GM23248 (cell line): ENCODE measurements at regions not wholly inside any gene's neighbourhood (a gene's known extent, or its start where the extent isn't known, plus 50 kb on each side); places are given as distances from the start of the nearest gene placed in this dataset.

Experiments used
- DNase-seq: peaks from one replicate; pipeline ENCODE4 v3.0.0-alpha.2; 2015
- H2AFZ ChIP-seq: fragments of 200-600 bp; sonication (generic); 2 replicates; pipeline ENCODE4 v1.6.1; 2016; ENCODE audit warnings: antibody characterized with exemption
- H3F3A ChIP-seq: fragments of 200-600 bp; sonication (generic); 2 replicates; pipeline ENCODE4 v1.6.1; 2016; ENCODE audit warnings: mild to moderate bottlenecking, antibody characterized with exemption, mixed run types; ENCODE audit not compliant: insufficient read depth
- H3K27ac ChIP-seq: fragments of 200-600 bp; sonication (generic); 2 replicates; pipeline ENCODE4 v1.5.1; 2016; ENCODE audit warnings: mild to moderate bottlenecking
- H3K27me3 ChIP-seq: fragments of 200-600 bp; sonication (generic); replicated peaks from 2 replicates; pipeline ENCODE4 v1.6.1; 2016; ENCODE audit warnings: mild to moderate bottlenecking; ENCODE audit not compliant: insufficient read depth
- H3K36me3 ChIP-seq: fragments of 200-600 bp; sonication (generic); 2 replicates; pipeline ENCODE4 v1.6.1; 2016; ENCODE audit warnings: low read depth, mild to moderate bottlenecking
- H3K4me1 ChIP-seq: fragments of 200-600 bp; sonication (generic); 2 replicates; pipeline ENCODE4 v1.6.1; 2016; ENCODE audit warnings: mild to moderate bottlenecking; ENCODE audit not compliant: insufficient read depth
- H3K4me2 ChIP-seq: fragments of 200-600 bp; sonication (generic); one replicate; pipeline ENCODE4 v1.6.1; 2016; ENCODE audit warnings: mild to moderate bottlenecking; ENCODE audit not compliant: unreplicated experiment
- H3K4me3 ChIP-seq: fragments of 200-600 bp; sonication (generic); 2 replicates; pipeline ENCODE4 v1.5.1; 2016; ENCODE audit warnings: mild to moderate bottlenecking
- H3K79me2 ChIP-seq: fragments of 200-600 bp; sonication (generic); 2 replicates; pipeline ENCODE4 v1.6.1; 2016; ENCODE audit warnings: mild to moderate bottlenecking; ENCODE audit not compliant: insufficient read depth
- H3K9ac ChIP-seq: fragments of 200-600 bp; sonication (generic); 2 replicates; pipeline ENCODE4 v1.6.1; 2016; ENCODE audit warnings: mild to moderate bottlenecking
- H3K9me2 ChIP-seq: fragments of 200-600 bp; sonication (generic); 2 replicates; pipeline ENCODE4 v1.6.1; 2016; ENCODE audit warnings: mixed run types, mild to moderate bottlenecking, moderate library complexity; ENCODE audit not compliant: insufficient read depth
- H3K9me3 ChIP-seq: fragments of 200-600 bp; sonication (generic); one replicate; pipeline ENCODE4 v1.6.1; 2017; ENCODE audit warnings: low read depth
- H4K20me1 ChIP-seq: fragments of 200-600 bp; sonication (generic); 2 replicates; pipeline ENCODE4 v1.6.0; 2016; ENCODE audit not compliant: insufficient read depth
- EZH2 ChIP-seq: fragments of 200-600 bp; sonication (generic); IDR thresholded peaks from 2 replicates; pipeline ENCODE4 v1.6.1; 2018; ENCODE audit warnings: antibody characterized with exemption, mild to moderate bottlenecking; ENCODE audit not compliant: insufficient read depth, poor library complexity, severe bottlenecking
- EZH2phosphoT487 ChIP-seq: fragments of 200-600 bp; sonication (generic); IDR thresholded peaks from 2 replicates; pipeline ENCODE4 v1.6.1; 2018; ENCODE audit warnings: antibody characterized with exemption, moderate library complexity, mild to moderate bottlenecking, low read depth; ENCODE audit not compliant: insufficient read depth
- WGBS, 2 experiments: methylation state at CpG; one replicate each; pipeline ENCODE4 v1.1.6; 2015 to 2017; ENCODE audit warnings: low lambda C conversion rate in 2 of 2, low coverage in 1 of 2; ENCODE audit errors: missing lambda C conversion rate in 2 of 2; 5-methylcytosine and 5-hydroxymethylcytosine counted together
- in situ Hi-C: fragments of 300-500 bp; cut with MboI; formaldehyde crosslinking; loops from 2 replicates; pipeline ENCODE4 v1.15.0; 2020

GRCh38 chr2:173673640-173674039 lies 291.5 kb downstream of the SP3 start:
- 54 to 55% methylated on average over 1 of the region's 1 CpG for WGBS, 2 experiments
- H2AFZ ChIP-seq, result no peak overlapping the region
- DNase-seq, result no peak

GRCh38 chr2:173676647-173677046 lies 288.5 kb downstream of the SP3 start:
- no peaks in the 10 kb centered on the region for H3K9me2 ChIP-seq
- H3K9me3 ChIP-seq, result no peaks in the 10 kb centered on the region
- H3K36me3 ChIP-seq, result no peaks in the 10 kb centered on the region
- H4K20me1 ChIP-seq, result no peaks in the 10 kb centered on the region
- DNase-seq, result no peak
- TF ChIP-seq EZH2 (no peak), EZH2phosphoT487 (no peak)
- no peaks in the 10 kb centered on the region for H3K79me2 ChIP-seq
- H3K4me2 ChIP-seq, result no peak overlapping the region
- H3K27me3 ChIP-seq, result peaks cover 6% of the 10 kb centered on the region; the same call in 1 of the 2 replicates
- H3K9ac ChIP-seq, result no peak overlapping the region
- H2AFZ ChIP-seq, result no peak overlapping the region
- no peaks in the 10 kb centered on the region for H3F3A ChIP-seq
- no peak overlapping the region for H3K4me3 ChIP-seq
- 30 to 52% methylated on average over 1 of the region's 1 CpG for WGBS, 2 experiments
- in situ Hi-C loops, result no loop called here
- no peaks in the 10 kb centered on the region for H3K4me1 ChIP-seq
- no peak overlapping the region for H3K27ac ChIP-seq

More at GRCh38 chr2:173673640-173674039, 291.5 kb downstream of the SP3 start:
- in situ Hi-C loops, result no loop called here
- Histone ChIP-seq H3K9me3 (no peaks in the 10 kb centered on the region), H3K36me3 (no peaks in the 10 kb centered on the region), H3K9ac (no peak overlapping the region), H4K20me1 (no peaks in the 10 kb centered on the region), H3K9me2 (no peaks in the 10 kb centered on the region), H3K4me2 (no peak overlapping the region), H3K27me3 (no peaks in the 10 kb centered on the region), H3F3A (no peaks in the 10 kb centered on the region), H3K79me2 (no peaks in the 10 kb centered on the region), H3K4me3 (no peak overlapping the region), H3K27ac (no peak overlapping the region), H3K4me1 (no peaks in the 10 kb centered on the region)
- TF ChIP-seq EZH2 (no peak), EZH2phosphoT487 (no peak)

GRCh38 chr2:173678186-173678585 lies 287.0 kb downstream of the SP3 start:
- in situ Hi-C loops, result no loop called here
- no peak overlapping the region for H3K27ac ChIP-seq
- H3K9ac ChIP-seq, result no peak overlapping the region
- H3K4me2 ChIP-seq, result no peak overlapping the region
- H4K20me1 ChIP-seq, result no peaks in the 10 kb centered on the region
- TF ChIP-seq EZH2 (no peak), EZH2phosphoT487 (no peak)
- H3K79me2 ChIP-seq, result no peaks in the 10 kb centered on the region
- no peak for DNase-seq
- no peaks in the 10 kb centered on the region for H3K9me2 ChIP-seq
- H3K4me1 ChIP-seq, result no peaks in the 10 kb centered on the region
- H3K4me3 ChIP-seq, result no peak overlapping the region
- H3K36me3 ChIP-seq, result no peaks in the 10 kb centered on the region
- H3K9me3 ChIP-seq, result no peaks in the 10 kb centered on the region
- WGBS, 2 experiments, result 96 to 100% methylated on average over 1 of the region's 1 CpG
- peaks cover 6% of the 10 kb centered on the region; the same call in 1 of the 2 replicates for H3K27me3 ChIP-seq
- H2AFZ ChIP-seq, result no peak overlapping the region
- H3F3A ChIP-seq, result no peaks in the 10 kb centered on the region

- whole genome bisulfite sequencing, 2 experiments, result 50 to 61% methylated on average over 3 of the region's 3 CpGs
- H3K4me1 ChIP-seq, result no peaks in the 10 kb centered on the region
- DNase-seq, result no peak
- TF ChIP-seq EZH2phosphoT487 (no peak), EZH2 (no peak)
- no peak overlapping the region for H3K4me3 ChIP-seq
- H3K36me3 ChIP-seq, result no peaks in the 10 kb centered on the region
- in situ Hi-C loops, result no loop called here
- H3K9me2 ChIP-seq, result no peaks in the 10 kb centered on the region
- no peak overlapping the region for H3K9ac ChIP-seq
- no peak overlapping the region for H2AFZ ChIP-seq
- H3K4me2 ChIP-seq, result no peak overlapping the region
- H4K20me1 ChIP-seq, result no peaks in the 10 kb centered on the region
- no peaks in the 10 kb centered on the region for H3K9me3 ChIP-seq
- no peaks in the 10 kb centered on the region for H3K79me2 ChIP-seq
- H3F3A ChIP-seq, result no peaks in the 10 kb centered on the region
- H3K27me3 ChIP-seq, result peaks cover 6% of the 10 kb centered on the region; the same call in 1 of the 2 replicates
- no peak overlapping the region for H3K27ac ChIP-seq
Observed at GRCh38 chr2:173680574-173680973, 284.6 kb downstream of the SP3 start.
